Right kidney (tissue), 1 donor: ENCODE measurements at regions not wholly inside any gene's neighbourhood (a gene's known extent, or its start where the extent isn't known, plus 50 kb on each side); places are given as distances from the start of the nearest gene placed in this dataset.
A peak's percentile ranks its signal among the peaks of the same experiment; 100 is the strongest.
"Not testable (repeated sequence)": the region's sequence is repeated elsewhere in the genome, so short reads cannot be mapped to it uniquely, and the experiment has no call there.

ENCODE experiments used
- DNase-seq: peaks from one replicate; pipeline ENCODE4 v3.0.0-alpha.2; 2016

DNA sequence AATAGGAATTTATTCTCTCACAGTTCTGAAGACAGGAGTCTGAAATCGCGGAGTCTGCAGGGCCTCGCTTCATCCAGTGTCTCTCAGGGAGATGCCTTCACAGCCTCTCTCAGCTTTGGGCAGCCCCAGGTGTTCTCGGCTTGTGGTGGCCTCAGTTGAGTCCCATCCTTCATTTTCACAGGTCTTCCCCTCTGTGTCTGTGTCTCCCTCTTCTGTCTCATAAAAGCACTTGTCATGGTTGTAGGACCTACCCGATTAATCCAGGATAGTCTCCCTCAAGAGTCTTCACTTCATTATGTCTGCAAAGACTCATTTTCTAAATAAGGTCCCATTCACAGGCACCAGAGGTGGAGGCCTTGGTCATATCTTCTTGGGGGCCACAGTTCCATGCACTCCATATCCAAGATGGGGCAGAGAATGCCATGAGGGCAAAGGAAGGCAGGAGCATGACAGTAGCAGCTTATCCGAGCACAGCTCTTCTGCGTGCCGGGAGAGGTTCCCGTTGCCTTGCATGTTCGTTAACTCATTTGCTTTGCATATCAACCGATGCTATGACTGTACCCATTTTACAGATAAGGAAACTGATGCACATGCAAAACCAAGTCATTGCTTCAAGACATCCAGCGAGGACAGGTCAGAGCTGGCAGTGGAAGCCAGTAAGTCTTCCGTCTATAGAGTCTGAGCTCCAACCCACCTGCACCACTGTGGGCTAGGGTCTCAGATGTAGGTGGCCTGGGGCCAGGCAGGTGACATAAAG is 363.8 kb upstream of the SULF2 start:
- no peak for DNase-seq

DNA sequence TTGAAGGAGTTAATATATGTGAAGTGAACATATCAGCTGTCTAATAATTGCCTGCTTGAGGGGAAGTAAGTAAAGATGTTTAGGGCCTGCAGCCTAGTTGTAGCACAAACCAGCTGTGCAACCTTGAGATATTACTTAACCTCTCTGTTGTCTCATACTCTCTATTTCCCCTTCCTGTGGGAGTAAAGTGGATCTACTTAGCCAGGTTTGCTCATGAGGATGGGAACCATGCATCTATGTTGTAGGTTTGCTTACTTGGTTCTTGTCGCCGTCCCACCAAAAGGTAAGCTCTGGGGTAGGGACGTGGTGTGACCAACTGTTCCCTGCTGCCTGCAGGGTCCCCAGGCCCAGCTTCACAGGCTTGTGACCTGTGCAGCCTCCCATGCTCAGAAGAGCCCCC is 362.7 kb upstream of the SULF2 start:
- no peak for DNase-seq

DNA sequence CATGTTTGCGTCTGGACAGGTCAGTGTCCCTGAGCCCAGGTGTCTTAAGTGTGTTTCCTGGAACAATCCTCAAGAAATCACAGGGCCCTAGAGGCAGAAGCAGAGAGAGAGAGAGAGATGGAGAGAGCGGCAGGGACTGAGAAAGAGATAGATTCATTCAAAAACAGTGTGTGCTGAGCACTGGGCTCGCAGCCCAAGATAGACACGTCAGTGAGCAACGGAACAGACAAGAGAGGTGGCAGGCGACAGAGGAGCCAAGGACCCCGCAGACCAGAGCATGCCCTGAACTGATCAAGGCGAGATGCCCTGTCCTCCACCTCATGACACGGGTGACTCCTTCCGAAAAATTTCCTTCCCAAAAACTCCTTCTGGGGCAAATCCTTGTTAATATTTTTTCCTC is 362.0 kb upstream of the SULF2 start:
- DNase-seq: no peak

DNA sequence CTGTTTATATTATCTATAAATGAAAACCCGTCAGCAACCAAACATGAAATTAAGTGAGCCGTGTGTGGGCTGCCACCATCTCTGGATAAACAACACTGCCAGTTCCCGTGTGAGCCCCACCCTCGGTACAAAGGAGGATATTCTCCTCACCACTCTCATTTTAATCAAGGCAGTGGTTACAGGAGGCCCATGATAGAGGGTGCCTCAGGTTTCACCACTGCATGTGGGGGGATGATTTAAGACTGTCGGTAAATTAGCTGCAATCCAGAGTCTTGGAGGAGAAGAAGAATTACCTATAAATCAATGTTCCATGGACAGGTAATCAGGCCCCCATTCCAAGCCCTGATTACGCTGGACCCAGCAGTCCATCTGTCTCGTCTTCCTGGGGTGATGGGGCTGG is 361.6 kb upstream of the SULF2 start:
- DNase-seq: no peak

DNA sequence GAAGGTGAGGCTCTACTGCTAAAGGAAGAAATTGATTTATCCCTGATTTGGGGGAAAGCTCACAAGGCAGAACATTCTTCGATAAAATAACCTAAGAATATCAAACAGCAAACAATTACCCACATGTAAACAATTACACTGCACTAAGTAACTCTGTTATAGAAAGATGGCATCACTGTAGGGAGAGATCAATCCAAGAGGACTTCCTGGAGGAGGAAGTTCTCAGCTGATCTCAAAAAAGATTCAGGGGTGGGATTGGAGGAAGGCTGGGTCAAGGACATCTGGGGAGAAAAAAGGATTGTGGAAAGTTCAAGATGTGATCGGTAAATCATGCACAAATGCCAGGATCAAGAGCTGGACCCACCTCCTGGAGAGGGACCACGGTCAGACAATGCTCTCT is 361.0 kb upstream of the SULF2 start:
- DNase-seq: no peak

DNA sequence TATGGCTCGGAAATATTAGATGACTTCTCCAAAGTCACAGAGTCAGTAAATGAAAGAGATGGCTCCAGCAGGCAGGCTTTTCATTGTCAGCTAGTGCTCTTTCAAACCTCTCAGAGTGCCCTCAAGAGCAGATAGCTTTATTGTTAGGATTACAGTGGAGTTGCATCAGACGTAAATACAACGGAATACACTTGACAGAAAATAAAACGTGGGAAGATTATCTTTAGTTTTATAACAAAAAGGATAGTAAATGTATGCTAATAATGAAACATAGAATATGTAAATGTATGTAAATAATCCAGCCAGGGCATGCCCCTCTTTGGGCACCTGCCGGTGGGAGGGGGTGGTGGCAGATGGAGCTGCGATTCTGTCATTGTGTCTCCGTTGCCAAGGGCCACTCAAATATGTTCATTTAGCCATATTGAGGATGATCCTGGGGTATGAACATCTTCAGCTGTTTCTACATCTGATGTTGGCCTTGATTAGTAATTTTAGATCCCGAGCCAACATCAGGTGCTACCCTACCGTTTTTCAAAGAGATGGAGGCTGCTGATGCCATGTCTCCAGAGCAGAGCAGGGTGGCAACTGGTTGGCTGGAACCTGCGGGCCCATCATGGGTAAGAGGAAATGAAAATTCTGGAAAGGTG is 358.3 kb upstream of the SULF2 start:
- no peak for DNase-seq

DNA sequence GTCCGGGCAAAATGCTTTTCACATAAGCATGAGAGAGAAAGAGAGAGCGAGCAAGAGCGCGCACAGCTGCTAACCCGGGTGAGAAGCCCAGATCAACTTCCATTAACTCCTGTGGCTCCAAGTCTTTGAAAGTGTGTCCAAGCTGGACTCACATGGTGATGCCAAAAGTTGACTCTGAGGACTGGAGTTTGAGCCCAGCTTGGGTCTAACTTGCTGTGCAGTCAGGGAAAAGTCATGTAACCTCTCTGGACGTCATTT is 357.2 kb upstream of the SULF2 start:
- no peak for DNase-seq

DNA sequence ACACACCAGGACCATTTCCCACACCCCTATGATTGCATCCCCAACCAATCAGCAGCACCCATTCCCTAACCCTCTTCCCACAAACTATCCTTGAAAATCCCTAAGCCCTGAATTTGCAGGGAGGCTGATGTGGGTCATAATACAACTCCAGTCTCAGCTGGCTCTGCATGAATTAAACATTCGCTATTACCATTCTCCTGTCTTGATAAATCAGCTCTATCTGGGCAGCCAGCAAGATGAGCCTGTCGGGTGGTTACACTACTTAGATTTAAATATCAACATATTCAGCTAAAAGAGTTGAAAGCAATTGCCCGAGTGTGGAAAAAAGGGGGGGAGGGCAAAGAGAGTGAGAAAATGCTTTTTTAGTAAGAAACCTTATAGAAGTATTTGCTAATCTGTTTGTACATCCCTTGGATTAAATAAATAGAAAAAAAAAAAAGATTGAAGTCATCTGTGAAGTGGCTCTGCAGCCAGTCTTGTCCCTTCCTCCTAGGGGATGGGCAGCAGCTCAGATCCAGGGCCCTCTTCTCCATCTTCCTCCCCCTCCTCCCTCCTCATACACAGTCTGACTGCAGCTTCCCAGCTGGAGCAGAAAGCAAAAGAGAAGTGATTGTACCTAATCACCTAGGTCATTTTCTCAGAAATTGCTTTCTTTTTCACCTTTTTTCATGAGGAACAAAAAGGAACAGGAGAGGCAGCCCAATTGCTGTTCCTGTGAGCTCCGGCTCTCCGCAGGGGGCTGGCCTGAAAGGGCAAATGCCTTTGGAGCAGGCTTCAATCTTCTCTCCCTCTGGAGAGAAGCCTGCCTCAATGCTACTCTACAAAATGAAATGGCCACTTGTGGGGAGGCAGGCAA is 356.6 kb upstream of the SULF2 start:
- DNase-seq: no peak

DNA sequence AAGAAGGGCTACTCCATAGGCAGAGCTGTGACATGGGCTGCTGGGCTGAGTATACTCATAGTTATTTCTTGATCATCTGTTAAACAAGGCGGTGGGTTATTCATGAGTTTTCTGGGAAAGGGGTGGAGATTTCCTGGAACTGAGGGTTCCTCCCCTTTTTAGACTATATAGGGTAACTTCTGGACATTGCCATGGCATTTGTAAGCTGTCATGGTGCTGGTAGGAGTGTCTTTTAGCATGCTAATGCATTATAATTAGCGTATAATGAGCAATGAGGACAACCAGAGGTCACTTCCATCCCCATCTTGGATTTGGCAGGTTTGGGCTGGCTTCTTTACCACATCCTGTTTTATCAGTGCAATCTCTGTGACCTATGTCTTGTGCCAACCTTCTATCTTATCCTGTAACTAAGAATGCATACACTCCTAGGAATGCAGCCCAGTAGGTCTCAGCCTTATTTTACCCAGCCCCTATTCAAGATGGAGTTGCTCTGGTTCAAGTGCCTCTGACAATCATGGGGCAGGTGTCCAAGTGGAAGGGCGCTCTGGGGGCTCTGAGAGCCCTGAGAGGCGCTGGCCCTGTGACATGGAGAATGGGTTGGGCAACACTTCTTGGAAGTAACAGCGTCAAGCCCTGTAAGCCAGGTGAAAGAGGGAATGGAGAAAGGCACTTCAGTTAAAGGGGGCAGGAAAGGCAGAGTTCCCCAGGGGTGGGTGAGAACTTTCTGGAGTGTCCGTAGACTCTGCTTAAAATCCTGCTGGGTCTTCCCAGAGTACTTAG is 354.2 kb upstream of the SULF2 start:
- no peak for DNase-seq

DNA sequence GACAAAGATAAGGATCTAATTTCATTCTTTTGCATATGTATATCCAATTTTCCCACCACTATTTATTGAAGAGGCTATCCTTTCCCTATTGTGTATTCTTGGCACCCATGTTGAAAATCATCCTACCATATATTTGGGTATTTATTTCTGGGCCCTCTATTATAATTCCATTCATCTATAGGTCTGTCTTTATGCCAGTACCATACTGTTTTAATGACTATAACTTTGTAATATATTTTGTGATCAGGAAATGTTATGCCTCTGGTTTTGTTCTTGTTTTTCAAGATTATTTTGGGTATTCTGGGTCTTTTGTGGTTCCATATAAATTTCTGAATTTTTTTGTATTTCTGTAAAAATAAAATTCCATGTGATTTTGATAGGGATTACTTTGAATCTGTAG is 347.6 kb upstream of the SULF2 start:
- no peak for DNase-seq

DNA sequence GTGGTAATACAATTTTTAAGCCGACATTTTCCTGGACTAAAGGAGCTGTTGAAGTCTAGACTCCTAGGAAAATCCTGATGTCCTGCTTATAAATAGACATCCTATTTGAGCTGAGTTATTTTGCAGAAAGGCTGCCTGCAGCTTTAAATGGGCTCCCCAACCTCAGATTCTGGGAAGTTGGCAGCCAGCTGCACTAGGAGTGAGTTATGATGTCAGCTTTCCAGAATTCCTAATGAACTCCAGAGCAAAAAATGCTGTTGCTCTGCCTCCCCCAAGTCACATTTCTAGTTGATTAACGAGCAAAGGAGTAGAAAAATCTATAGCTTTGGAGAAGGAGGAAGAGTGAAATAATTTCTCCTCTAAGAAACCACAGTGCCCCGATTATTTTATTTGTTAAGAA is 346.3 kb upstream of the SULF2 start:
- peak; percentile 17 for DNase-seq

DNA sequence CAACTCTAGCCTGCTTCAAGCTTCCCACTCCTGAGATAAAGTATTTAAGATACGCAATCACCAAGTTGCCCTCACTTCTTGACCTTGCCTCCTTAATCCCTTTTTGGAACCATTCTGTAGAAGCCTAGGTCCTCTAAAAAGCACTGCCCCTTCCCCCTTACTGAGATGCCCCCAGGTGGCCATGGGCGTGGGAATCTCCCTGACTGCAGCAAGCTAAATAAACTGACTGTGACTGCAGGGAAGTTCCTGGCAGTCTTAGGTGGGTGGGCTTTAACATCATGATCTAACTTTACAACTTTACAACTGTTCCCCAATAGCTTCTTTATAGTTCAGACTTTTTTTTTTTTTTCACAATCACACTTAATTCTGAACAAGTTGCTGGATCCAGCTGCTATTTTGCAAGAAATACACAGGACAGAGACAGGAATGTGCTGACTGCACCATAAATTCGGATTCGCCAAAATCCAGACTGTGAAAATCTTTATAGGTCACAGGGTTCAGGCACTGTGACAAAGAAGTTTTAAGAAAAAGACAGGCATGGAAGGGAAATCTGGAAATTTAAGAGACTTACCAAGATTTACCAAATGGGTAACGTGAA is 344.2 kb upstream of the SULF2 start:
- no peak for DNase-seq

DNA sequence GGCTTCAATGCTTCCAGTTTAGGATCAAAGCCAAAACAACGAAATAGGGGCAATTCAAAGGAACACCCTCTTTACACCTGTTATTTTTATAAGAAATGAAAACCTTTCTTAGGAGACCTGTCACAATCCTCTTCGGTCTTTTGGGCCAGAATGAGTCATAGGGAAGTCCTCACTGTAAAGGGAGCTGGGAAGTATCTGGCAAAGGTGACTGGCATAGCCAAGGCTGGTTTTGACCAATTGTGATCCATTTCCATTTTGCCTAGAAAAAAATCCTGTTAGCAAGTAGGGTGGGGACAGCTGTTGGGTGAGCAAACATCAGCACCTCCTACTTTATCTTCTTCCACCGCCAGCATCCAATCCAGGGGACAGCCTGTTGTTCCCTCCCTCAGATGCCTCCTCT is 343.2 kb upstream of the SULF2 start:
- DNase-seq: no peak

DNA sequence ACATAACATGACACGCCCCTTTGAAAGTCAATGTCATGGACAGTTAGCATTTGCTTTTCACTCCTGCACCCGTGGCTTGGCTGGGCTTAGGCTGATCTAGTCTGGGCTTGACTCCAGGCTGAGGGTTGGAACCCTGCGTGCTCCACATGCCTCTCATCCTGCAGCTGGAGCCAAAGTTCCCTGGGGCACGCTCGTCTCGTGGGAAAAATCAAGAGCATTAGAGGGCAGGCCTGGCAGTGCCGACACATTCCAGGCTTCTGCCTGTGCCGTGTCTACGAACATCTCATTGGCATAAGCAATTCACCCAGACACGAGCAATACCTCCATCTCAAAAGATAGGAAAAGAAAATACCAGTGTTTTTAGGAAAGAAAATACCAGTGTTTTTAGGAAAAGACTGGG is 342.7 kb upstream of the SULF2 start:
- DNase-seq: not testable (repeated sequence)

DNA sequence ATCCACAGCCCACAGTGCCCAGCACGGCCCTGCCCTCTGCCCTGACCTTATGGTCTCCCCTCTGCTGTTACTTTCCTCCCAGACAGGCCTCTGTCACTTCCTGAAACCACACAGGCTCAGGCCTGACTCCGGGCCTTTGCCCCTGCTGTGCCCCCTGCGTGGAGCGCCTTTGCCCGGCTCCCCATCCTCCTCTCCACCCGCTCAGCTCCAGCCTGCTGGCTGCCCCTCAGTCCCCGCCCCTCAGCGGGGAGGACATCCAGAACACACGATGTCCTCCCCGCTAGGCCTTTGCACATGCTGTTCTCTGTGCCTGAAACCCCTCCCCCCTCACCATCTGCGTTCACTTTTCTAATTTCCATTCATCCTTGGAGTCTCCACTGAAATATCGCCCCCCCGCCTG is 341.9 kb upstream of the SULF2 start:
- DNase-seq: not testable (repeated sequence)

DNA sequence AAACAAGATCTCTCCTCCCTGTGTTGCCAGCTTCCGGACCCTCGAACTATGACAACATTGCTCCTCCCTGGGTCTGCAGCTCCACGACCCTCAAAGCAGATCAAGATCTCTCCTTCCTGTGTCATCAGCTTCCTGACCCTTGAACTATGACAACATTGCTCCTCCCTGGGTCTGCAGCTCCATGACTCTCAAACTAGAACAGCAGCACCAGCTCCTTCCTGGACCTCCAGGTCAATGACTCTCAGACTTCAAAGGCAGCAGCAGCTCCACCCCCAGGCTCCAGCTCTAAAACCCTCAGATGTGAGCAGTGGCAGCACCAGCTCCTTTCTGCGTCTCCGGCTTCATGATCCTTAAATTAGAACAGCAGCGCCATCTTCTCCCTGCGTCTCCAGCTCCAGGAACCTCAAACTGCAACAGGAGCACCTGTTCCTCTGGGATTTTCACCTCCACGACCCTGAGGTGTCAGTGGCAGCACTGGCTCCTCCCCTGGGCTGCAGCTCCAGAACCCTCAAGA is 341.0 kb upstream of the SULF2 start:
- DNase-seq: peak; percentile 31

DNA sequence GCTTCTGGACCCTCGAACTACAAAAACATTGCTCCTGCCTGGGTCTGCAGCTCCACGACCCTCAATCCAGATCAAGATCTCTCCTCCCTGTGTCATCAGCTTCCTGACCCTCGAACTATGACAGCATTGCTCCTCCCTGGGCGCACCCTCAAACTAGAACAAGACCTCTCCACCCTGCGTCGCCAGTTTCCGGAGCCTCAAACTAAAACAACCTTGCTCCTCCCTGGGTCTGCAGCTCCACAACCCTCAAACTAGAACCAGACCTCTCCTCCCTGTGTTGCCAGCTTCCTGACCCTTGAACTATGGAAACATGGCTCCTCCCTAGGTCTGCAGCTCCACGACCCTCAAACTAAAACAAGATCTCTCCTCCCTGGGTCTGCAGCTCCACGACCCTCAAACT is 339.7 kb upstream of the SULF2 start:
- no peak for DNase-seq

DNA sequence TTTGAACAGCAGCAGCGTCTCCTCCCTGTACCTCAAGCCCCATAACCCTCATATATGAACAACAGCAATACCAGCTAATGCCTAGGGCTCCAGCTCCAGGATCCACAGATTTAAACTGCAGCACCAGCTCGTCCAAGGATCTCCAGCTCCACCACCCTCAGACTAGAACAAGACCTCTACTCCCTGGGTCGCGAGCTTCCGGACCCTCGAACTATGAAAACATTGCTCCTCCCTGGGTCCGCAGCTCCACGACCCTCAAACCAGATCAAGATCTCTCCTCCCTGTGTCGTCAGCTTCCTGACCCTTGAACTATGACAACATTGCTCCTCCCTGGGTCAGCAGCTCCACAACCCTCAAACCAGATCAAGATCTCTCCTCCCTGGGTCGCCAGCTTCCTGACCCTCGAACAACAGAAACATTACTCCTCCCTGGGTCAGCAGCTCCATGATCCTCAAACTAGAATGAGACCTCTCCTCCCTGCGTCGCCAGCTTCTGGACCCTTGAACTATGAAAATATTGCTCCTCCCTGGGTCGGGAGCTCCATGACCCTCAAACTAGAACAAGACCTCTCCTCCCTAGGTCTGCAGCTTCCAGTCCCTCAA is 339.0 kb upstream of the SULF2 start:
- DNase-seq: no peak

DNA sequence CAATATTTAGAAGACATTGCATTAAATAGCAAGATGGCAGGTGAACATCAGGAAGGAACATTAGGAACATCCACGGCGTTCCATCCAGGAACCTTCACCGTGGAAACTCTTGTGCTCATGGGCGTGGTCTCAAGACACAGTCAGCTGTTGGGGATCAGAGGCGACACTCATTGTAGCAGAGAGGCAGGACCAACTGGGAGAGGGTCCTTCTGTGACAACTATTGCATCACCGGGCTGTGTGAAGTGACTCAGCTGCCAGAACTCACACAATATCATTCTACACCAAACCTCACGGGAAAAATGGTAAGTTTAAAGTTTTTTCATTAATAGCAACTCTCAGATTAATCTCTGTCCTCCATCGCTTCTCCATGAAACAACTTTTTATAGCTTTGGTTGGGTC is 334.8 kb upstream of the SULF2 start:
- no peak for DNase-seq

DNA sequence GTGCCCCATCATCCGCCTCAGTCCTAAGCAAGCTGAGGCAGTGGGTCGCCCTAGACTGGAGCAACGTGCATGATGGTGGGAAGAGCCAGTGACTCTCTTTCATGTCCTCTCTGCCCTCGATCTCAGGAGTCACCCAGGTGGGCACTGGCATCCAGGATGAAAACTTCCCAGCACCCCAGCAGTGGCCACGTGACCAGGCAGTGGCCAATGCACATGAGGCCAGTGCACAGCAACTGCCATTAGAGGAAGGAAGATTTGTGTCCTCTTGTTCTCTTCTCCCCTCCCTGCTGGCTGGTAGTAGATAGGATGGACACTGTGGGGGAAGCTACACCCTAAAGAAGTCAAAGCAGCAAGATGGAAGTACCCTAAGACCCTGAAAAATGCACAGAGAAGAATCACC is 334.1 kb upstream of the SULF2 start:
- DNase-seq: not testable (repeated sequence)

DNA sequence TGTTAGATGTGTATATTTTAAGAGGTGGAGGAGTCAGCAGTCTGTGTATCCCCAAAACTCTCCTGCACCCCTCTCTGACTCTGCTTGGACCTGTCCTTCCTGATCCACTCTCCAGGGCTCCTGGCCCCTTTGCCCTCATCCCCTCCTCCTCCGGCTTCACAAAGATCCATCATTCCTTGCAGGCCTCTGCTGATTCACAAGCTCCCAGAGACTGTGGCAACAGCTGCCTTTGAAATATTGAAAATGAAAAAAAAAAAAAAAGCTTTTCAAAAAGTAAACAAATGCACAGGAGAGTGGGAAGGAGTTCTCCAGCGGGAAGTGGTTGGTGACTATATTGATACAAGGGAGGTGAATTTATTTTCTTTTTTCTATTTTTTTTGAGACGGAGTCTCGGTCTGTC is 330.2 kb upstream of the SULF2 start:
- no peak for DNase-seq

DNA sequence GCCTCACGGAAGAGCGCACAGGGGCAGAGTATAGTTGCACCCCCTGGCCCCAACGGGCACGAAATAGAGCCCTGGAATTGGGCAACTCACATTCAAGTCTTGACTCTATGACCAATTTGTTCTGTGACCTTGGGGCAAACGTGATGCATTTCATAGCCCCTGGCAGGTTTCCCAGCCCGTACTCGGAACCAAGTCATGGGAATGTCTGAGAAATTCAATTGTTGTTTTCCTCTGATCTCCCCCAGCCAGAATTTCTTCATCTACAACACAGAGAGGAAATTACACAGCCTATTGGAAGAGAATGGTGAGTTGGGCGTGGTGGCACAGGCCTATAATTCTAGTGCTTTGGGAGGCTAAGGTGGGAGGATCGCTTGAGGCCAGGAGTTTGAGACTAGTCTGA is 322.3 kb upstream of the SULF2 start:
- DNase-seq: no peak
